AG09309 (cell line): ENCODE measurements at regions not wholly inside any gene's neighbourhood (a gene's known extent, or its start where the extent isn't known, plus 50 kb on each side); places are given as distances from the start of the nearest gene placed in this dataset.

Experiments
- DNase-seq: peaks from one replicate; pipeline ENCODE4 v3.0.0-alpha.2; 2010; ENCODE audit warnings: low read depth
- H3K4me3 ChIP-seq: 2 replicates; pipeline ENCODE4 v1.5.1; 2011; ENCODE audit warnings: mild to moderate bottlenecking, low read depth, low read length, moderate library complexity; ENCODE audit not compliant: control insufficient read depth
- TF ChIP-seq, protein P1 (sequence below): IDR thresholded peaks from 2 replicates; pipeline ENCODE4 v1.5.1; 2011; ENCODE audit warnings: mild to moderate bottlenecking, low read depth, low read length, inconsistent platforms; ENCODE audit not compliant: insufficient read depth, control insufficient read depth; ENCODE audit errors: missing control alignments

- no peak overlapping the region for H3K4me3 ChIP-seq
- TF ChIP-seq, protein P1, sequence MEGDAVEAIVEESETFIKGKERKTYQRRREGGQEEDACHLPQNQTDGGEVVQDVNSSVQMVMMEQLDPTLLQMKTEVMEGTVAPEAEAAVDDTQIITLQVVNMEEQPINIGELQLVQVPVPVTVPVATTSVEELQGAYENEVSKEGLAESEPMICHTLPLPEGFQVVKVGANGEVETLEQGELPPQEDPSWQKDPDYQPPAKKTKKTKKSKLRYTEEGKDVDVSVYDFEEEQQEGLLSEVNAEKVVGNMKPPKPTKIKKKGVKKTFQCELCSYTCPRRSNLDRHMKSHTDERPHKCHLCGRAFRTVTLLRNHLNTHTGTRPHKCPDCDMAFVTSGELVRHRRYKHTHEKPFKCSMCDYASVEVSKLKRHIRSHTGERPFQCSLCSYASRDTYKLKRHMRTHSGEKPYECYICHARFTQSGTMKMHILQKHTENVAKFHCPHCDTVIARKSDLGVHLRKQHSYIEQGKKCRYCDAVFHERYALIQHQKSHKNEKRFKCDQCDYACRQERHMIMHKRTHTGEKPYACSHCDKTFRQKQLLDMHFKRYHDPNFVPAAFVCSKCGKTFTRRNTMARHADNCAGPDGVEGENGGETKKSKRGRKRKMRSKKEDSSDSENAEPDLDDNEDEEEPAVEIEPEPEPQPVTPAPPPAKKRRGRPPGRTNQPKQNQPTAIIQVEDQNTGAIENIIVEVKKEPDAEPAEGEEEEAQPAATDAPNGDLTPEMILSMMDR, result no peak
- no peak for DNase-seq
Measured at GRCh38 chr10:100677290-100677945, 68.0 kb upstream of the PAX2 start.

DNA sequence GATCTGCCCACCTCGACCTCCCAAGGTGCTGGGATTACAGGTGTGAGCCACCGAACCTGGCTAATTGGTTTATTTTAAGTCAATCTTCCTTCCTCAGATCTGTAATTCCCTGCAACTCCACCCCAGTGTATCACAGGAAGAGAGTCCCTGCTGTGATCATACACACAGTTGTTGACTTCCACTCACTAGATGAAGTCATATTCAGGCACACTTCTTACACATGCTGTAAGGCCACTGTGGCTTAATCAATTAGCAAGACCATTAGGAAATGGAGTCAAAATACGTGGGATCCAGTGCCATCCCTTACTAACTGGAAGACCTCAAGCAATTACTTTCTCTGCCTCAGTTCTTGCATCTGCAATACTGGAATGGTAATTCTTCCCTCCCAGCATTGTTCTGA lies 66.1 kb upstream of the PAX2 start:
- TF ChIP-seq, protein P1, result no peak
- H3K4me3 ChIP-seq, result no peak overlapping the region
- DNase-seq, result no peak

DNA sequence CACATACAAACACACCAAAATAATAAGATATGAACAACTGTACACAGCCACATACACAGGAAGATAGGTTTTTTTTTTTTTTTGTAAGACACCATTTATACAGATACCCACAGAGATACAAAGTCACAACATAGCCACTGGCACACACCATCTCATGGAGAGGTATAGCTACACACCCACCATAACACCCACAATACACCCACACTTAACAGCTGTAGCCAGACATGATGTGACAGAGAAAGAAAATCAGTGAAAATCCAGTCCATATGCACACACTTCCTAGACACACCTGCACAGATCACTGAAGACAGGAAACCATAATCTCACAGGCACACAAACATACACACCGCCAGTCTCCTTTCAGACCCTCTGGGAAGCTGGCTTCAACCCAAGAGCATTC lies 62.4 kb upstream of the PAX2 start:
- DNase-seq, result no peak
- TF ChIP-seq, protein P1, result no peak
- no peak overlapping the region for H3K4me3 ChIP-seq

DNA sequence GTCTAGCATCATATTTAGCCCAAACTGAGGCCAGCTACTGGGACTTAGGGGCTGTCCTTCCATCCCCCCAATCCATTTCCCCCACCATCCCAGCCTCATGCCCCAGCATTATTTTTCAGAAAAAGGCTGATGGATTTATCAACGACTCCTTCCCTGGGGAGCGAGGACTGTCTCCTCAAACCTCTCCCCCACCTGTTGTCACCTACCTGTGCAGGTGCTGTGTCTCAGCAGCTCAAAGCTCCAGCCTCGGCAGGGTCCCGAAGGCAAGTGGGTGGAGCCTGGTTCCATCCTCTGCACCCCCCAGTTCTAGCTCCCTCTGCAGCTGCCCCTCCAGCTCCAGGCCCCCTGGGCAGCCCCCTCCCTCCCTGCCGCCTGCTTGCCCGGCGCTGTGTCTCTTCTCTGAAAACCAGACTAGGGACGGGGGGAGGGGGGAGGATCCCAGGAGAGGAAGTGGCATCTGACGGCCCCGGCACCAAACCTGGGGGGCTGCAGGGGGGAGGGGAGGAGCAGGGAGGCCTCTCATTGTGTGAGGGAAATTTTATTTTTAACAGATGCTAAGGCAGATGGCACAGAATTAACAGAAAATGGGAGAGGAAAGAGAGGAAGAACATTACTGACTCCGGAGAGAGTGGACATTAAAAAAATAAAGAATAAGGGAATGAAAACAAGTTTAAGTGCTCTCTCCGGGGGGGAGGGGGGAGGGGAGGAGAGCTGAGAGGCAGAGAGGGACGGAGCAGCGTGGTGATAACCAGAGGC lies 61.7 kb upstream of the PAX2 start:
- no peak for DNase-seq
- H3K4me3 ChIP-seq, result no peak overlapping the region
- TF ChIP-seq, protein P1, result no peak

GRCh38 chr10:100684688-100685235 lies 60.6 kb upstream of the PAX2 start:
- no peak overlapping the region for H3K4me3 ChIP-seq
- TF ChIP-seq, protein P1, result no peak
- no peak for DNase-seq

- no peak for DNase-seq
- TF ChIP-seq, protein P1, result no peak
- no peak overlapping the region for H3K4me3 ChIP-seq
Measured at GRCh38 chr10:100685331-100685730, 60.1 kb upstream of the PAX2 start.
